K562 (cell line): ENCODE measurements at regions not wholly inside any gene's neighbourhood (a gene's known extent, or its start where the extent isn't known, plus 50 kb on each side); places are given as distances from the start of the nearest gene placed in this dataset.

Experiments
- ATAC-seq: fragments of 200-7000 bp; cut with Tn5 transposase; 3 replicates; pipeline ENCODE4 v1.9.1; 2020; ENCODE audit warnings: moderate library complexity
- BruUV-seq: library from RNA; stranded (reverse); fragments of 400-500 nt; replicated peaks from 2 replicates; lab custom pipeline; 2021; lab: Mats Ljungman, UMichigan
- CTCF ChIA-PET: fragments of 300-600 bp; formaldehyde crosslinking; extraction: SDS; loops from one replicate; lab custom pipeline; 2021; ENCODE audit warnings: low intra/inter-chr PET ratio; lab: Yijun Ruan, JAX
- POLR2A ChIA-PET: fragments of 300-600, 350-650 bp; sonication (Branson Sonifier 250); formaldehyde crosslinking; extraction: SDS; loops from one replicate; lab custom pipeline; 2021; ENCODE audit warnings: antibody characterized with exemption, inconsistent platforms; lab: Yijun Ruan, JAX
- DNase-seq, 4 experiments: peaks; one replicate each; pipeline versions ENCODE4 v3.0.0 to v3.0.0-alpha.2; 2011 to 2018; ENCODE audit warnings: low spot score in 3 of 4, mixed read lengths in 3 of 4; ENCODE audit errors: extremely low read depth in 1 of 4
- FAIRE-seq: peaks from 2 replicates; lab custom pipeline; 2011; peaks lifted over from hg19 to GRCh38; lab: Jason Lieb, UNC
- H2AFZ ChIP-seq: 2 replicates; pipeline ENCODE4 v1.6.0; 2011; ENCODE audit warnings: low read depth, low read length, control low read depth, inconsistent platforms
- H3K27ac ChIP-seq: fragments of 200-600 bp; 3 replicates; pipeline ENCODE4 v1.8.0; 2011; ENCODE audit warnings: low read depth, mild to moderate bottlenecking, control low read depth, inconsistent platforms, low read length, moderate library complexity, mixed read lengths; ENCODE audit errors: extremely low read depth
- H3K27me3 ChIP-seq, 2 experiments: fragments of 300-600 bp in 1 of 2; 2 replicates in 1 of 2; 3 replicates in 1 of 2; pipeline versions ENCODE4 v1.6.0 to v1.8.0; 2011; ENCODE audit warnings: inconsistent platforms in 2 of 2, low read length in 2 of 2, mild to moderate bottlenecking in 1 of 2, mixed read lengths in 1 of 2, moderate library complexity in 1 of 2; ENCODE audit not compliant: control insufficient read depth in 2 of 2, insufficient read depth in 2 of 2
- H3K36me3 ChIP-seq: fragments of 300-600 bp; 3 replicates; pipeline ENCODE4 v1.8.0; 2011; ENCODE audit warnings: mild to moderate bottlenecking, low read length, inconsistent platforms; ENCODE audit not compliant: control insufficient read depth, insufficient read depth
- H3K4me1 ChIP-seq, 2 experiments: fragments of 200-600 bp in 1 of 2; replicated peaks in 1 of 2; 2 replicates in 1 of 2; 3 replicates in 1 of 2; pipeline versions ENCODE4 v1.5.1 to v1.8.0; 2011; ENCODE audit warnings: inconsistent platforms in 2 of 2, low read length in 2 of 2, mild to moderate bottlenecking in 1 of 2, mixed read lengths in 1 of 2, moderate library complexity in 1 of 2; ENCODE audit not compliant: control insufficient read depth in 2 of 2, insufficient read depth in 2 of 2
- H3K4me2 ChIP-seq: 2 replicates; pipeline ENCODE4 v1.6.1; 2011; ENCODE audit warnings: low read length, control low read depth, inconsistent platforms, mixed read lengths; ENCODE audit not compliant: insufficient read depth
- H3K4me3 ChIP-seq: fragments of 200-600 bp; sonication (generic), shearing (Covaris generic); 2 replicates; pipeline ENCODE4 v1.5.1; 2016; ENCODE audit warnings: control low read depth, inconsistent platforms
- H3K79me2 ChIP-seq: fragments of 200-600 bp; 3 replicates; pipeline ENCODE4 v1.8.0; 2011; ENCODE audit warnings: low read length, inconsistent platforms; ENCODE audit not compliant: control insufficient read depth, insufficient read depth
- H3K9ac ChIP-seq, 2 experiments: 2 replicates each; pipeline versions ENCODE4 v1.6.0 to v1.6.1; 2011; ENCODE audit warnings: low read depth in 2 of 2, low read length in 2 of 2, control low read depth in 1 of 2, inconsistent platforms in 1 of 2, mild to moderate bottlenecking in 1 of 2, mixed read lengths in 1 of 2; ENCODE audit not compliant: insufficient read depth in 1 of 2
- H3K9me1 ChIP-seq: one replicate; pipeline ENCODE4 v1.6.0; 2011; ENCODE audit warnings: inconsistent platforms, mild to moderate bottlenecking, low read length, moderate library complexity; ENCODE audit not compliant: control insufficient read depth, insufficient read depth
- H3K9me3 ChIP-seq: replicated peaks from 2 replicates; pipeline ENCODE4 v1.5.1; 2011; ENCODE audit warnings: low read depth, low read length, inconsistent platforms; ENCODE audit not compliant: control insufficient read depth, insufficient read depth
- H4K20me1 ChIP-seq: replicated peaks from 2 replicates; pipeline ENCODE4 v1.6.1; 2011; ENCODE audit warnings: low read length, inconsistent platforms, mixed read lengths; ENCODE audit not compliant: control insufficient read depth, insufficient read depth
- ARID3A ChIP-seq: IDR thresholded peaks from 2 replicates; pipeline ENCODE4 v1.6.1; 2012; ENCODE audit warnings: low read depth, low read length, improper control_type of control experiment, borderline replicate concordance
- BCOR ChIP-seq: fragments of 450-650 bp; IDR thresholded peaks from 2 replicates; pipeline ENCODE4 v1.6.1; 2016
- CC2D1A ChIP-seq: fragments of 450-650 bp; IDR thresholded peaks from 2 replicates; pipeline ENCODE4 v1.6.1; 2017; ENCODE audit warnings: mild to moderate bottlenecking
- HDAC1 ChIP-seq, 2 experiments: fragments of 450-650 bp; IDR thresholded peaks; 2 replicates each; pipeline ENCODE4 v1.6.1; 2016 to 2017; ENCODE audit warnings: inconsistent platforms in 1 of 2, mild to moderate bottlenecking in 1 of 2, moderate library complexity in 1 of 2
- HMG20A ChIP-seq: fragments of 450-650 bp; formaldehyde crosslinking; conservative IDR thresholded peaks from 2 replicates; pipeline ENCODE4 v1.4.0; 2020; ENCODE audit warnings: mild to moderate bottlenecking, mixed read lengths
- MAFF ChIP-seq: IDR thresholded peaks from 2 replicates; pipeline ENCODE4 v1.6.1; 2012; ENCODE audit warnings: low read length, improper control_type of control experiment
- MAFK ChIP-seq: IDR thresholded peaks from 2 replicates; pipeline ENCODE4 v1.6.1; 2011; ENCODE audit warnings: low read length, improper control_type of control experiment
- MXD1 ChIP-seq: fragments of 250-450 bp; sonication (Bioruptor Pico); IDR thresholded peaks from 2 replicates; pipeline ENCODE4 v1.8.0; 2021; ENCODE audit warnings: borderline replicate concordance, mild to moderate bottlenecking, moderate library complexity; ENCODE audit not compliant: poor library complexity, severe bottlenecking
- NFRKB ChIP-seq: fragments of 450-650 bp; IDR thresholded peaks from 2 replicates; pipeline ENCODE4 v1.6.1; 2016; ENCODE audit warnings: low read depth
- PCBP2 ChIP-seq: fragments of 200-400 bp; formaldehyde crosslinking; IDR thresholded peaks from 2 replicates; pipeline ENCODE4 v1.6.1; 2018; ENCODE audit warnings: low read length, low read depth, mild to moderate bottlenecking, moderate library complexity; ENCODE audit not compliant: poor library complexity, severe bottlenecking
- PRDM10 ChIP-seq: fragments of 450-650 bp; IDR thresholded peaks from 2 replicates; pipeline ENCODE4 v1.6.1; 2018; ENCODE audit not compliant: partially characterized antibody
- SMARCA4 ChIP-seq: fragments of 450-650 bp; IDR thresholded peaks from 2 replicates; pipeline ENCODE4 v1.6.1; 2016
- TARDBP ChIP-seq: fragments of 450-650 bp; IDR thresholded peaks from 2 replicates; pipeline ENCODE4 v1.6.1; 2016
- ZBED1 ChIP-seq: IDR thresholded peaks from 2 replicates; pipeline ENCODE4 v1.6.1; 2014
- ZNF212 ChIP-seq: fragments of 450-650 bp; formaldehyde crosslinking; IDR thresholded peaks from 2 replicates; pipeline ENCODE4 v1.4.0; 2020; ENCODE audit warnings: mild to moderate bottlenecking
- ZNF354B ChIP-seq: fragments of 250-450 bp; sonication (Bioruptor Pico); IDR thresholded peaks from 2 replicates; pipeline ENCODE4 v1.4.0; 2020
- ZNF408 ChIP-seq: fragments of 250-450 bp; sonication (Bioruptor Pico); IDR thresholded peaks from 2 replicates; pipeline ENCODE4 v1.4.0; 2020; ENCODE audit warnings: low read depth, mild to moderate bottlenecking, moderate library complexity
- ZNF584 ChIP-seq: fragments of 200-800 bp; sonication (Bioruptor generic); IDR thresholded peaks from 2 replicates; pipeline ENCODE4 v1.6.1; 2016; ENCODE audit warnings: low read depth, mild to moderate bottlenecking, missing genetic modification characterization, missing compliant biosample characterization
- WGBS: fragments of 100-300 bp; shearing (Covaris generic); methylation state at CpG from one replicate; pipeline ENCODE4 v1.1.6; 2016; ENCODE audit warnings: low coverage, mixed read lengths; ENCODE audit not compliant: insufficient coverage; ENCODE audit errors: missing lambda C conversion rate; 5-methylcytosine and 5-hydroxymethylcytosine counted together
- in situ Hi-C: fragments of 300-500 bp; cut with MboI; formaldehyde crosslinking; loops from 4 replicates; pipeline ENCODE4 v1.15.0; 2018; ENCODE audit warnings: inconsistent platforms, mixed read lengths
- intact Hi-C: fragments of 100-400 bp; cut with micrococcal nuclease; formaldehyde crosslinking; loops from 2 replicates; pipeline ENCODE4 v1.14.2; 2022

GRCh38 chr18:66109981-66110380 lies 359.2 kb downstream of the CDH7 start (continued):
- TF ChIP-seq ARID3A (no peak), TARDBP (no peak), SMARCA4 (no peak), NFRKB (no peak), ZNF212 (no peak), HDAC1 (IDR thresholded peaks at IDR 0.05) (no peak)

- in situ Hi-C loops (no loop called here), intact Hi-C loops (no loop called here)
- H3K36me3 ChIP-seq = no peaks in the 10 kb centered on the region
- no peak for DNase-seq
- no peak overlapping the region for H2AFZ ChIP-seq
- ChIA-PET POLR2A (interaction anchor here (0.7 kb wide), 1 partner anchor 177 kb away, joined by 3 read pairs; no protein-coding TSS in a partner anchor), CTCF (no interaction called here)
- H3K9me1 ChIP-seq = no peaks in the 10 kb centered on the region
- no TSS peak for BruUV-seq
- no peaks in the 10 kb centered on the region for H4K20me1 ChIP-seq
- no peak overlapping the region for H3K4me3 ChIP-seq
- H3K27ac ChIP-seq = no peak overlapping the region
- no peaks in the 10 kb centered on the region for H3K79me2 ChIP-seq
- 27% methylated on average over 3 of the region's 3 CpGs for WGBS
- no peak overlapping the region for H3K4me2 ChIP-seq
- H3K4me1 ChIP-seq = no peaks in the 10 kb centered on the region
- ATAC-seq = no peak
- no peak overlapping the region for H3K9ac ChIP-seq
- H3K27me3 ChIP-seq = no peaks in the 10 kb centered on the region
- H3K9me3 ChIP-seq = no peaks in the 10 kb centered on the region
- FAIRE-seq = no peak
- 0 out of 2 replicates have a peak, but pooled peaks have one; percentile 47 for TF ChIP-seq MAFK
- TF ChIP-seq BCOR = no peak
- TF ChIP-seq ZNF408 (CRISPR knock-in tag) = no peak
- TF ChIP-seq MXD1 = no peak
- TF ChIP-seq ZNF354B (CRISPR knock-in tag) = no peak
- TF ChIP-seq CC2D1A = no peak
- TF ChIP-seq MAFF = peak; percentile 44
- no peak for TF ChIP-seq PRDM10
- TF ChIP-seq ZBED1 = no peak
- TF ChIP-seq PCBP2 = no peak
- TF ChIP-seq ZNF584 (CRISPR knock-in tag) = no peak
- no peak for TF ChIP-seq HMG20A (CRISPR knock-in tag)
Observed at GRCh38 chr18:66107546-66107945, 356.7 kb downstream of the CDH7 start.
